WTC11 (cell line): ENCODE measurements at regions not wholly inside any gene's neighbourhood (a gene's known extent, or its start where the extent isn't known, plus 50 kb on each side); places are given as distances from the start of the nearest gene placed in this dataset.

ENCODE experiments used
- ATAC-seq: fragments of 200-7000 bp; cut with Tn5 transposase; 2 replicates; pipeline ENCODE4 v1.10.0; 2021; ENCODE audit warnings: mild to moderate bottlenecking, moderate library complexity
- CTCF ChIA-PET: fragments of 300-600 bp; sonication (Branson Sonifier 250); formaldehyde crosslinking; loops from one replicate; lab custom pipeline; 2021; ENCODE audit warnings: antibody characterized with exemption; lab: Charles Lee
- POLR2A ChIA-PET: fragments of 350-600 bp; sonication (Branson Sonifier 250); formaldehyde crosslinking; loops from one replicate; lab custom pipeline; 2021; ENCODE audit warnings: antibody characterized with exemption; lab: Charles Lee
- DNase-seq: peaks from one replicate; pipeline ENCODE4 v3.0.0; 2021; ENCODE audit warnings: low spot score
- H3K27ac Mint-ChIP-seq: 2 replicates; pipeline ENCODE4 v1.8.0; 2021; ENCODE audit warnings: mixed read lengths
- H3K27me3 Mint-ChIP-seq: 2 replicates; pipeline ENCODE4 v1.8.0; 2021; ENCODE audit warnings: low read depth, mild to moderate bottlenecking, moderate library complexity, mixed read lengths
- H3K36me3 Mint-ChIP-seq: 2 replicates; pipeline ENCODE4 v1.8.0; 2021; ENCODE audit warnings: mixed read lengths
- H3K4me1 Mint-ChIP-seq: 2 replicates; pipeline ENCODE4 v1.8.0; 2022; ENCODE audit warnings: mixed read lengths
- H3K4me3 Mint-ChIP-seq: 2 replicates; pipeline ENCODE4 v1.8.0; 2021; ENCODE audit warnings: mild to moderate bottlenecking, moderate library complexity, mixed read lengths
- H3K9me3 Mint-ChIP-seq: 2 replicates; pipeline ENCODE4 v1.8.0; 2021; ENCODE audit warnings: mixed read lengths
- ATF2 ChIP-seq: sonication (generic); formaldehyde crosslinking; IDR thresholded peaks from 2 replicates; pipeline ENCODE4 v1.8.1; 2022; ENCODE audit warnings: low read depth, missing genetic modification reagents, borderline replicate concordance
- CTCF ChIP-seq: fragments of 200-600 bp; IDR thresholded peaks from 2 replicates; pipeline ENCODE4 v1.8.0; 2022; ENCODE audit warnings: antibody characterized with exemption
- ESRRA ChIP-seq: sonication (generic); formaldehyde crosslinking; IDR thresholded peaks from 2 replicates; pipeline ENCODE4 v1.8.1; 2022; ENCODE audit warnings: mild to moderate bottlenecking, missing genetic modification reagents, borderline replicate concordance
- ETV6 ChIP-seq: sonication (generic); formaldehyde crosslinking; IDR thresholded peaks from 2 replicates; pipeline ENCODE4 v1.8.1; 2022; ENCODE audit warnings: mild to moderate bottlenecking, missing genetic modification reagents
- FOXK1 ChIP-seq: sonication (generic); formaldehyde crosslinking; IDR thresholded peaks from 2 replicates; pipeline ENCODE4 v1.8.0; 2022; ENCODE audit warnings: mild to moderate bottlenecking, moderate library complexity, missing genetic modification reagents
- HMGA2 ChIP-seq: fragments of 250-450 bp; sonication (Bioruptor Pico); IDR thresholded peaks from 2 replicates; pipeline ENCODE4 v1.4.0; 2021; ENCODE audit warnings: mild to moderate bottlenecking, moderate library complexity
- JUN ChIP-seq: sonication (generic); formaldehyde crosslinking; IDR thresholded peaks from 2 replicates; pipeline ENCODE4 v1.8.0; 2023; ENCODE audit warnings: mild to moderate bottlenecking, missing genetic modification reagents
- MAX ChIP-seq: sonication (generic); formaldehyde crosslinking; IDR thresholded peaks from 2 replicates; pipeline ENCODE4 v1.8.0; 2022; ENCODE audit warnings: mild to moderate bottlenecking, missing genetic modification reagents
- MLX ChIP-seq: sonication (generic); formaldehyde crosslinking; IDR thresholded peaks from 2 replicates; pipeline ENCODE4 v1.8.1; 2023; ENCODE audit warnings: mild to moderate bottlenecking, missing genetic modification reagents, moderate library complexity
- MXD4 ChIP-seq: fragments of 250-450 bp; sonication (Bioruptor Pico); IDR thresholded peaks from 2 replicates; pipeline ENCODE4 v1.8.0; 2021; ENCODE audit warnings: mild to moderate bottlenecking, moderate library complexity, borderline replicate concordance
- NR2C2 ChIP-seq: sonication (generic); formaldehyde crosslinking; IDR thresholded peaks from 2 replicates; pipeline ENCODE4 v1.8.0; 2022; ENCODE audit warnings: mild to moderate bottlenecking, missing genetic modification reagents
- PRDM15 ChIP-seq: sonication (generic); formaldehyde crosslinking; IDR thresholded peaks from 2 replicates; pipeline ENCODE4 v1.8.0; 2022; ENCODE audit warnings: missing genetic modification reagents
- PRRX2 ChIP-seq: fragments of 250-450 bp; sonication (Bioruptor Pico); IDR thresholded peaks from 2 replicates; pipeline ENCODE4 v1.8.0; 2021; ENCODE audit warnings: mild to moderate bottlenecking
- SMAD4 ChIP-seq: sonication (generic); formaldehyde crosslinking; IDR thresholded peaks from 2 replicates; pipeline ENCODE4 v1.8.0; 2022; ENCODE audit warnings: mild to moderate bottlenecking, missing genetic modification reagents
- TEAD1 ChIP-seq: sonication (generic); formaldehyde crosslinking; IDR thresholded peaks from 2 replicates; pipeline ENCODE4 v1.8.0; 2022; ENCODE audit warnings: mild to moderate bottlenecking, missing genetic modification reagents
- USF1 ChIP-seq: sonication (generic); formaldehyde crosslinking; IDR thresholded peaks from 2 replicates; pipeline ENCODE4 v1.8.0; 2022; ENCODE audit warnings: mild to moderate bottlenecking, missing genetic modification reagents
- ZBTB21 ChIP-seq: sonication (generic); formaldehyde crosslinking; IDR thresholded peaks from 2 replicates; pipeline ENCODE4 v1.8.1; 2023; ENCODE audit warnings: mild to moderate bottlenecking, missing genetic modification reagents, borderline replicate concordance
- ZNF121 ChIP-seq: sonication (generic); formaldehyde crosslinking; IDR thresholded peaks from 2 replicates; pipeline ENCODE4 v1.8.0; 2023; ENCODE audit warnings: missing genetic modification reagents
- ZNF532 ChIP-seq: fragments of 250-450 bp; sonication (Bioruptor Pico); IDR thresholded peaks from 2 replicates; pipeline ENCODE4 v1.9.0; 2021; ENCODE audit warnings: mild to moderate bottlenecking, borderline replicate concordance

GRCh38 chr13:112144616-112145550, 77.9 kb downstream of the SOX1 start:
- H3K27ac Mint-ChIP-seq, result no peak overlapping the region; the same call in 1 of the 2 replicates
- H3K4me1 Mint-ChIP-seq, result no peaks in the 10 kb centered on the region
- no peak for TF ChIP-seq ZBTB21 (CRISPR knock-in tag)
- no peak for TF ChIP-seq ETV6
- no peak for TF ChIP-seq JUN
- no peak for TF ChIP-seq ESRRA (CRISPR knock-in tag)
- no peak for TF ChIP-seq USF1 (CRISPR knock-in tag)
- no peak for TF ChIP-seq TEAD1 (CRISPR knock-in tag)
- H3K36me3 Mint-ChIP-seq, result peaks cover 4% of the 10 kb centered on the region; the same call in 1 of the 2 replicates
- no peaks in the 10 kb centered on the region; the same call in 1 of the 2 replicates for H3K27me3 Mint-ChIP-seq
- ATAC-seq (no peak), DNase-seq (no peak)
- CTCF ChIA-PET, result no interaction called here
- POLR2A ChIA-PET, result no interaction called here
- H3K4me3 Mint-ChIP-seq, result no peak overlapping the region
- peaks cover 10% of the 10 kb centered on the region for H3K9me3 Mint-ChIP-seq

GRCh38 chr13:112145551-112146360, 78.8 kb downstream of the SOX1 start:
- Mint-ChIP-seq H3K27ac (no peak overlapping the region), H3K36me3 (peaks cover 4% of the 10 kb centered on the region; the same call in 1 of the 2 replicates), H3K9me3 (peaks cover 10% of the 10 kb centered on the region), H3K4me3 (no peak overlapping the region), H3K4me1 (no peaks in the 10 kb centered on the region), H3K27me3 (no peaks in the 10 kb centered on the region; the same call in 1 of the 2 replicates)
- no peak for DNase-seq
- ChIA-PET POLR2A (no interaction called here), CTCF (no interaction called here)
- ATAC-seq, result no peak
- no peak for TF ChIP-seq ZNF121 (CRISPR knock-in tag)
- TF ChIP-seq MLX (CRISPR knock-in tag), result no peak
- TF ChIP-seq MAX, result no peak
- no peak for TF ChIP-seq ZNF532 (CRISPR knock-in tag)
- no peak for TF ChIP-seq PRRX2 (CRISPR knock-in tag)
- TF ChIP-seq NR2C2, result no peak
- TF ChIP-seq MXD4 (CRISPR knock-in tag), result no peak
- TF ChIP-seq HMGA2, result no peak
- TF ChIP-seq PRDM15, result no peak
- no peak for TF ChIP-seq ZBTB21 (CRISPR knock-in tag)
- TF ChIP-seq CTCF, result no peak
- TF ChIP-seq SMAD4 (CRISPR knock-in tag), result no peak
- TF ChIP-seq FOXK1 (CRISPR knock-in tag), result no peak
- TF ChIP-seq ATF2 (CRISPR knock-in tag), result no peak
